SU-DHL-6 (cell line): ENCODE measurements at regions not wholly inside any gene's neighbourhood (a gene's known extent, or its start where the extent isn't known, plus 50 kb on each side); places are given as distances from the start of the nearest gene placed in this dataset.

Source experiments
- CTCF ChIP-seq: fragments of 200-600 bp; sonication (generic); IDR thresholded peaks from one replicate; pipeline ENCODE4 v1.5.1; 2017; ENCODE audit warnings: antibody characterized with exemption, mild to moderate bottlenecking, low read length, moderate library complexity; ENCODE audit not compliant: insufficient read depth, poor library complexity, severe bottlenecking
- EZH2phosphoT487 ChIP-seq: fragments of 200-600 bp; sonication (generic), shearing (Covaris generic); conservative IDR thresholded peaks from 2 replicates; pipeline ENCODE4 v1.6.1; 2018; ENCODE audit warnings: mild to moderate bottlenecking, antibody characterized with exemption, low read length, moderate library complexity, mixed read lengths

DNA sequence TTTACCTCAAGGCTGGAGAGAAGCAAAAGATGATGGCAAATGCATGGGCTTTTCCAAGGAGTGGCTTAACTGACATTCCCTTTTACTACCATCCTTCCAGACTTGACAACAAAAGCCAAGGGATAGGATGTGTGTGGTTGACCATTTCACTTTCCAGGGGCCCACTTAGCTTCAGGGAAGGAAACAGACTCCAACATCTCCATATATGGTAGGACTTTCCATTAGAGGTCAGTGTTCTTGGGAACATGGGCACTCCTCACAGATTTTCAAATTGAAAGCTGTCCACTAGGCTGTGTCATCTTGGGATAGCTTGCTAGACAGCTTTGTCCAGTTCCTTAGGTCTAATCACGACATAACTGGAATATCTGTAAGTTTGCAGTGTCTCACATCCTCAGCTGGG, 118.1 kb upstream of the NAMPT start:
- no peak for TF ChIP-seq CTCF
- no peak for TF ChIP-seq EZH2phosphoT487
